GM12874 (cell line): ENCODE measurements at regions not wholly inside any gene's neighbourhood (a gene's known extent, or its start where the extent isn't known, plus 50 kb on each side); places are given as distances from the start of the nearest gene placed in this dataset.

Experiments used
- CTCF ChIP-seq: IDR thresholded peaks from 2 replicates; pipeline ENCODE4 v1.5.1; 2011; ENCODE audit warnings: low read depth, mild to moderate bottlenecking, control low read depth, low read length, moderate library complexity; ENCODE audit not compliant: insufficient read depth

GRCh38 chr5:19406576-19407365, 581.2 kb downstream of the CDH18 start:
- TF ChIP-seq CTCF = no peak

GRCh38 chr5:19408149-19408548, 579.9 kb downstream of the CDH18 start:
- TF ChIP-seq CTCF = no peak

GRCh38 chr5:19411936-19412335, 576.1 kb downstream of the CDH18 start:
- TF ChIP-seq CTCF = no peak
